ENCODE measurements at regions not wholly inside any gene's neighbourhood (a gene's known extent, or its start where the extent isn't known, plus 50 kb on each side); places are given as distances from the start of the nearest gene placed in this dataset.

DNA sequence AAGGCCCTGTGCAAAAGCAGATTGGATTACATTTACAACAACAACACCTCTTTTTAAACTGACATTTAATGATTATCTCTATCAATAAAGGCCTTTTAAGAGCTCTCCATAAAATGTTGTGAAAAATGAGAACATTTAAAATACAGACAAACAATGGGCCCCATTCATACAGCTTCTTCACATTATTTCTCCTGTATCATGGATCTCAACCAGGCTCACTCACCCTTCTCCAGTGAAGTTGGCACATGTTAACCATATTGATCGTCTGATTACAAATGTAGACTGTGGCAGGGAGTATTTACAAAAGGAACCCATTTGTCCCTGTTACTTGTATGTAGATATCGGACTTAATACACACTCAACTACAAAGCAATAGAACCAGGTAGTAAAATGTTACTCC, 220.2 kb upstream of the BTG1 start:
- no peak for DNase-seq (ENCODE audit: low read depth in 2 of 2, low spot score in 1 of 2)

DNA sequence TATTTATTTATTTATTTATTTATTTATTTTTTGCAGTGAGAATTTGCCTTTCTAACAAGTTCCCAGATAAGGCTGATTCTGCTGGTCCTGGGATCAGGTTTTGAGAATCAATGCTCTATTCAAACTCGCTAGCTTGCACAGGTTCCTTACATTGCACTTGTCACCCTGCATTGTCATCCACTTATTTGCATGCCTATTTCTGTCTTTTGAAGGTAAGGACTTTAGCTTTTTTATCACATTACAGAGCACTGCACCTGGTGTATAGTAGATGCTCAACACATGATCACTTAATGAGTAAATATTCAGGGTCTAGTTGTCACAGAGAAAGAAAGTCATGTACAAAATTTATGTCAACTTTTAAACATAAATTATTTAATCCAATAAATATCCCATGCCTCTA, 219.7 kb upstream of the BTG1 start:
- no peak for DNase-seq (ENCODE audit: low read depth in 2 of 2, low spot score in 1 of 2)

- peak in 1 of 2 donors; percentile 15 for DNase-seq (ENCODE audit: low read depth in 2 of 2, low spot score in 1 of 2)
Measured at GRCh38 chr12:92363295-92364146, 217.9 kb upstream of the BTG1 start.

- no peak for DNase-seq (ENCODE audit: low read depth in 2 of 2, low spot score in 1 of 2)
Measured at GRCh38 chr12:92362785-92363184, 217.1 kb upstream of the BTG1 start.

- DNase-seq (ENCODE audit: low read depth in 2 of 2, low spot score in 1 of 2): no peak
Measured at GRCh38 chr12:92362126-92362525, 216.5 kb upstream of the BTG1 start.

GRCh38 chr12:92360543-92360942, 214.9 kb upstream of the BTG1 start:
- DNase-seq (ENCODE audit: low read depth in 2 of 2, low spot score in 1 of 2): no peak

DNA sequence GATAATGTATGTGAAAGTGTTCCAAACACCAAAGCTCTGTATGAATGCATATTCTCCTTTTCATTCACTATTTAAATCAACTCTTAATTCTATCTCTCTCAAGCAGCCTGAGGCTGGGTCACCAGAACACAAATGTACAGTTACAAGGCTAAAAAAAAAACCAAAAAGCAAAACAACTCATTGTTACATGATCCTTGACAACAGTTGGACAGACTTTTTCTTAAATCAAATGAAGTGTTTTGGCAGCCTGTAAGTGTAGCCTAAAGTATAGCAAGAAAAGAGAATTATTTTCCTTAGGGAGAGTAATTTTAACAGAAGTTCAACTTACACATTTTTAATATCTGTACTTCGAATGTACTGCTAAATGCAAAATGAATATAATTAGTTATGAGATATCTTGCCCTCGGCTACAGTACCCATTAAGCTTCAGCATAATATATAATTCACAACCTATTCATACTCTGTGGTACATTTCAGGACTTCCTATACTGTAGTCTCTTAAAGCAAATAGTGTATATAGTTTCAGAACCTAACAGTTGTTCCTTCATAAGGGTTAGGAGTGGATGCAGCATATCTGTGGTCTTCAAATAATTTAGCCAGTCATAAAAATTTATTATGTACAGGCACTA, 214.0 kb upstream of the BTG1 start:
- no peak for DNase-seq (ENCODE audit: low read depth in 2 of 2, low spot score in 1 of 2)

DNA sequence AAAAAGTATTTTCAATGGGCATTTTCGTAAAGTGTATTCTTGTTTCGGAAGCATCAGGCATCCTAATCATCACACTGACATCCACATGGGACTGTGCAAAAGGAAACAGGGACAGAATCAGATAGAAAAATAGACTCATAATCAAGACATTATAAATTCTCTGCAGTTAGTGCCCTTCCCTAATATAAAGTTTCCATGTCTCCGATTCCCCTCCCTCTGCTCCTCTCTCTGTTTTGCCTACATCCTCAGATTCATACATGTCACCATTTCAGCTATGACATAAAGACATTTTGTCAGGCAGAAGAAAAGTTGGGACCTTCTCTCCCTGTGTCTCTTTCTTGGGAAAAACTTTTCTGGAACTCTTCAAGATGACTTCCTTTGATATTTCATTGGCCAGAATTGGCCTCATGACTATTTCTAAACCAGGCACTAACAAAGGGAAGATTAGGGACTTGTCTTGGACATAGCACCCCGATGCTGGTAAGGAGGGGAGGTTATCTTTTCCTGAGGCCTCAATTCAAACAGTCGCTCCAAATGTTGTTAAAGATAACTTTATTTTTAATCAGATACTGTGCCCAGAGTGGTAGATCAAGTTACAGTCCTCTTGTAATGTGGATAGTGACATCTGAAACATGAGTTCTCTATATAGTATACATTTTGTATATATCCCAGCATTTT, 212.1 kb upstream of the BTG1 start:
- no peak for DNase-seq (ENCODE audit: low read depth in 2 of 2, low spot score in 1 of 2)

DNA sequence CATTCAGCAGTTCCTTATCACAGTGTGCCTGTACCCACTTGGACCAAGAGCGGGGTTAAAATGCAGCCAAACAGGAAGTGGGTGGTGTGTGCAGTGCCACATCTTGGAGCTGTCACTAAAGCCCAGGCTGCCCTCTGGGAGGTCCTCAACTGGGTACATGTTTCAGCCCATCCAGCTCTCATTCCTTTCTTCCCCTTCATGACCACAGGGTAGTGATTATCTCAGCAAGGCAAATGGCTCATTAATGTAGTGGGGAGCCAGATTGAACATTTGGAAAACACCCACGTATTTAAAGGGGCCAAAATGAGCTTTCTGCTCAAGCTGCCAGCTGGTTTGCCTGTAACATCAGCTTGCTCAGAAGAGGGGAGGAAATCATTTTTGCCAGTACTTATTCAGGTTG, 210.8 kb upstream of the BTG1 start:
- DNase-seq (ENCODE audit: low read depth in 2 of 2, low spot score in 1 of 2): no peak

GRCh38 chr12:92349635-92350034, 204.0 kb upstream of the BTG1 start:
- DNase-seq (ENCODE audit: low read depth in 2 of 2, low spot score in 1 of 2): no peak

- DNase-seq (ENCODE audit: low read depth in 2 of 2, low spot score in 1 of 2): no peak
Measured at GRCh38 chr12:92342574-92342973, 196.9 kb upstream of the BTG1 start.

- no peak for DNase-seq (ENCODE audit: low read depth in 2 of 2, low spot score in 1 of 2)
Measured at GRCh38 chr12:92341065-92341668, 195.5 kb upstream of the BTG1 start.

GRCh38 chr12:92340441-92341064, 194.9 kb upstream of the BTG1 start:
- DNase-seq (ENCODE audit: low read depth in 2 of 2, low spot score in 1 of 2): no peak

GRCh38 chr12:92340003-92340402, 194.4 kb upstream of the BTG1 start:
- DNase-seq (ENCODE audit: low read depth in 2 of 2, low spot score in 1 of 2): no peak

DNA sequence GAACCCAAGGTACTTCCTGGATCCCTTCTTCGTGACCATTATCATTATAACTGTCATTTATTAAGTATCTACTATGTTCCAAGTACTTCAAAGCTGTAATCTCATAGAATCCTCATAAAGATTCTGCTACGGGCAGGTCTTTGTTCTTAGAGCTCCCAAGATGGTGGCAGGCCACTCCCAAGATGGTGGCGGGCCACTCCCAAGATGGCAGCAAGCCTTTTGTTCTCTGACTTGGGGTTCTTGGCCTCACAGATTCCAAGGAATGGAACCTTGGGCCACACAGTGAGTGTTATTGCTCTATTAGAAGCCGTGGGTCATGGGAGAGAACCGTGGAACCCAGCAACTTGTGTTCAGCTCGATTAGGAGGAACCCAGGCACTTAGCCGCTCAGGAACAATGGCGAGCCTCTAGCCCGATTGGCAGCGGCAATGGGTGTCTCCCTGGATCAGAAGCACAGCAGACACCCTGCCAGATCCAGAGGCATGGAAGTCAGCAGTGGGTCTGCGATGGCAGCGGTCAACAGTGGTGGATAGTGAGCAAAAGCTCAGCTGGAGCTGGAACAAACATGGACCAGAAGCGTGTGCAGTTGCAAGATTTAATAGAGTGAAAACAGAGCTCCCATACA, 193.7 kb upstream of the BTG1 start:
- no peak for DNase-seq (ENCODE audit: low read depth in 2 of 2, low spot score in 1 of 2)

DNA sequence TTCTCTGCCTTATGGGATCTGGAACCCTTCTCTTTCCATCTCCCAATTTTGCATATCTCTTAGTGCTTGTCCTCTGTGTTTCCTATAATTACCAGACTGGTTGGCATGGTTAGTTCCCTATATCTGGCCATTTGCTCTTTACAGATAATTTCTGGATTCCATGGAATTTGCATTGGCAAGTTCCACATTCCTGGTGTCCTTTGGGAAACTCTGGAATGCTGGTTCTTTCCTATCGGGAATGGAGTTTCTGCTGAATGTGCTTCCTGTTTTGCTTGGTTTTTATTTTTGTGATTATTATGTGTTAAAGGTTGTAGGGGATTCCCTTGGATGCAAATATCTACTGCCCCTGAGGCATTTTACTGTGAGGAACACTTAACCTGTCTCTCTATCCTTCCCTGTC, 193.0 kb upstream of the BTG1 start:
- DNase-seq (ENCODE audit: low read depth in 2 of 2, low spot score in 1 of 2): no peak

GRCh38 chr12:92338102-92338501, 192.5 kb upstream of the BTG1 start:
- no peak for DNase-seq (ENCODE audit: low read depth in 2 of 2, low spot score in 1 of 2)

DNA sequence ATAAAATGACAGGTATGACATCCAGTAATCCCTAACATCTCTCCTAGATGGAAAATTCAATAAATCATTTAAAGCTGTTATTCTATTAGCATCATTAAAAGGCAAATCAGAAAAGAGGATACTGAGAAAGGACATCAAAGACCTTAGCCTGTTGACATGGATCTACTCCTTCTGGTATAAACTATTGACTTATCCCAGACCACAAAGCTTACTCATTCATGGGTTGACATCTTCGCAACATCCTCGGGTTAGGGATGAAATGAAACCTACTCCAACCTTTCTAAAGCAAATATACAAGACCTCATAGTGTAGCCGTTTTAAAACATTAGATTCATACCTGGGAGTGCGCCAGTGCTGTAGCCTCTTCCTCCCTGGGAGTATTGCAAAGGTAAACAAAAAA, 191.5 kb upstream of the BTG1 start:
- DNase-seq (ENCODE audit: low read depth in 2 of 2, low spot score in 1 of 2): no peak

DNA sequence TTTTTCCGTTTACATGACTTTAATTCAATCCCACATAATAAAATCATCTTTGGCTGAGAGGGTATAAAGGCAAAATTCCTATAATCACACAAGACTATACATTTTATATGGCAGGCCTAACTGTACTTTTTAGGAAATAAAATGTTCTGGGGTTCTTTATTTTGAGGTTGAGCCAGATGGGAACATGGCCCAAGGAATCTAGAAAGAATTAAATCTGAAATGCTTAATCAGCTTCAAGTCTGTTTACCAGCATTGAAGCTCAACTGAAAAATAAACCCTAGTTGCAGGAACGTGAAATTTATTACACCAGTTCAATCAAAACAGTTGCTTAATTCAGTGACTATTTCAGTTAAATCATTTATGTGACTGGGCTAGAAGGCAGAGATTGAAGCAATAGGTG, 191.0 kb upstream of the BTG1 start:
- DNase-seq (ENCODE audit: low read depth in 2 of 2, low spot score in 1 of 2): no peak

DNA sequence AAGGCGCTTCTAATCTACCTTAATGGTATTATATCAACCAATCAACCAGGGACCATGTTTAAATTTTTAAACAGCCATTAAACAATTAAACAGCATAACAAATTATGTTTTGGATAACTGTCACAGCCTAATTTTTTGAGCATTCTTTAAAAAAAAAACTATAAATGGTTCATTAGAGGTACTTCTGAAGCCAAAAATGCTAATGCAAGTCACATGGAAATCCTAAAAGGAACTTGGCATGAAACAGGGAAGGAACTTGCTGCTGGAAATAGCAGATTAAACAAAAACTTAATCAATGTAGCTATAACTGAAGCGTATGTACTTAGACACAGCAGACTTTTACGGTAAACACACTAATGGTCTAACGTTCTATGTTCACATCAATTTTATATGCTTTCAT, 190.2 kb upstream of the BTG1 start:
- no peak for DNase-seq (ENCODE audit: low read depth in 2 of 2, low spot score in 1 of 2)

GRCh38 chr12:92334552-92334951, 188.9 kb upstream of the BTG1 start:
- DNase-seq (ENCODE audit: low read depth in 2 of 2, low spot score in 1 of 2): no peak
